ENCODE measurements at regions not wholly inside any gene's neighbourhood (a gene's known extent, or its start where the extent isn't known, plus 50 kb on each side); places are given as distances from the start of the nearest gene placed in this dataset.
"Not testable (repeated sequence)": the region's sequence is repeated elsewhere in the genome, so short reads cannot be mapped to it uniquely, and the experiment has no call there.

- H3K4me1 ChIP-seq (ENCODE audit: control insufficient read depth in 2 of 3, insufficient read depth in 2 of 3, low read depth in 1 of 3, low read length in 3 of 3): no peaks in the 10 kb centered on the region
These were observed 419.5 kb downstream of the EDEM1 start for GRCh38 chr3:5606884-5607472.

DNA sequence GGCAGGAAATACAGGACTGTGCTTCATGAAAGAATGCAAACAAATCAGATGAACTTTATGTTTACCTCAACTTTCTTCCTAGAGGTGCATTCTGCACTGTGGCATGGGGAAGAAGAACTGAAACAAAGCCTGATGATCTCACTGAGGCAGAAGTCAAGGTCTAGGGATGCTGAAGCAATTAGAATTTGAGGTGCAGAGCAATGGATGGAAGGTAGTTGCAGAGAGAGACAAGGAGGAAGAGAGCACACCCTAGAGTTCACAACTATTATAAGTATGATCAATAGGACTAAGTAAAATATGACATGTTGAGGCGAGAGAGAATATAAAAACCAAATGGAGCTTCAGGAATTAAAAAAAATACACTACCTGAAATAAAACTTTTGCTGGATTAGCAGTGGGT lies 420.1 kb downstream of the EDEM1 start:
- Histone ChIP-seq H3K27ac (ENCODE audit: low read depth in 2 of 2, low read length in 2 of 2) (no peak overlapping the region), H3K36me3 (ENCODE audit: control insufficient read depth in 2 of 3, insufficient read depth in 3 of 3, low read length in 3 of 3) (no peaks in the 10 kb centered on the region), H3K4me3 (ENCODE audit: low read length in 3 of 3) (no peak overlapping the region), H3K27me3 (ENCODE audit: control insufficient read depth, insufficient read depth, low read length) (no peaks in the 10 kb centered on the region), H3K9me3 (ENCODE audit: control insufficient read depth in 2 of 3, insufficient read depth in 1 of 3, low read length in 3 of 3) (no peaks in the 10 kb centered on the region), H3K4me1 (ENCODE audit: control insufficient read depth in 2 of 3, insufficient read depth in 2 of 3, low read depth in 1 of 3, low read length in 3 of 3) (no peaks in the 10 kb centered on the region), H3K9ac (ENCODE audit: low read length in 3 of 3) (no peak overlapping the region)
- no peak for DNase-seq
- FAIRE-seq: no peak
- TF ChIP-seq CTCF (IDR thresholded peaks at IDR 0.05; ENCODE audit: borderline replicate concordance, extremely low read depth, insufficient read depth): no peak
- intact Hi-C loops (cut with DNase I): no loop called here

More at GRCh38 chr3:5606884-5607472, 419.5 kb downstream of the EDEM1 start:
- Histone ChIP-seq H3K27ac (ENCODE audit: low read depth in 2 of 2, low read length in 2 of 2) (no peak overlapping the region), H3K9ac (ENCODE audit: low read length in 3 of 3) (no peak overlapping the region), H3K9me3 (ENCODE audit: control insufficient read depth in 2 of 3, insufficient read depth in 1 of 3, low read length in 3 of 3) (peaks cover 0 to 3% (median 0%) of the 10 kb centered on the region in 3 donors), H3K27me3 (ENCODE audit: control insufficient read depth, insufficient read depth, low read length) (no peaks in the 10 kb centered on the region), H3K4me3 (ENCODE audit: low read length in 3 of 3) (no peak overlapping the region), H3K36me3 (ENCODE audit: control insufficient read depth in 2 of 3, insufficient read depth in 3 of 3, low read length in 3 of 3) (no peaks in the 10 kb centered on the region)
- no peak for DNase-seq
- TF ChIP-seq CTCF (IDR thresholded peaks at IDR 0.05; ENCODE audit: borderline replicate concordance, extremely low read depth, insufficient read depth): no peak
- no peak for FAIRE-seq
- intact Hi-C loops (cut with DNase I): no loop called here

- FAIRE-seq; intact Hi-C loops (cut with DNase I); DNase-seq: not testable (repeated sequence)
These were observed 421.5 kb downstream of the EDEM1 start for GRCh38 chr3:5608971-5609370.

GRCh38 chr3:5613599-5613998 lies 426.1 kb downstream of the EDEM1 start:
- no peak for TF ChIP-seq CTCF (IDR thresholded peaks at IDR 0.05; ENCODE audit: borderline replicate concordance, extremely low read depth, insufficient read depth)
- intact Hi-C loops (cut with DNase I): no loop called here
- DNase-seq (peak in 3 of 5 donors; percentile 29 to 74 (median 69)), FAIRE-seq (no peak)
- no peak overlapping the region for H3K27ac ChIP-seq (ENCODE audit: low read depth in 2 of 2, low read length in 2 of 2)
- no peaks in the 10 kb centered on the region for H3K36me3 ChIP-seq (ENCODE audit: control insufficient read depth in 2 of 3, insufficient read depth in 3 of 3, low read length in 3 of 3)
- H3K9ac ChIP-seq (ENCODE audit: low read length in 3 of 3): no peak overlapping the region
- H3K9me3 ChIP-seq (ENCODE audit: control insufficient read depth in 2 of 3, insufficient read depth in 1 of 3, low read length in 3 of 3): no peaks in the 10 kb centered on the region
- H3K4me1 ChIP-seq (ENCODE audit: control insufficient read depth in 2 of 3, insufficient read depth in 2 of 3, low read depth in 1 of 3, low read length in 3 of 3): peaks cover 0 to 2% (median 0%) of the 10 kb centered on the region in 3 donors
- no peak overlapping the region for H3K4me3 ChIP-seq (ENCODE audit: low read length in 3 of 3)
- H3K27me3 ChIP-seq (ENCODE audit: control insufficient read depth, insufficient read depth, low read length): no peaks in the 10 kb centered on the region

More at GRCh38 chr3:5608971-5609370, 421.5 kb downstream of the EDEM1 start:
- not testable (repeated sequence) for H3K4me3 ChIP-seq (ENCODE audit: low read length in 3 of 3); H3K9ac ChIP-seq (ENCODE audit: low read length in 3 of 3); H3K27me3 ChIP-seq (ENCODE audit: control insufficient read depth, insufficient read depth, low read length); H3K27ac ChIP-seq (ENCODE audit: low read depth in 2 of 2, low read length in 2 of 2); H3K4me1 ChIP-seq (ENCODE audit: control insufficient read depth in 2 of 3, insufficient read depth in 2 of 3, low read depth in 1 of 3, low read length in 3 of 3); H3K36me3 ChIP-seq (ENCODE audit: control insufficient read depth in 2 of 3, insufficient read depth in 3 of 3, low read length in 3 of 3); H3K9me3 ChIP-seq (ENCODE audit: control insufficient read depth in 2 of 3, insufficient read depth in 1 of 3, low read length in 3 of 3)

All from kidney (tissue), 13 donors.